Common myeloid progenitor, CD34-positive (primary cell): ENCODE measurements at regions not wholly inside any gene's neighbourhood (a gene's known extent, or its start where the extent isn't known, plus 50 kb on each side); places are given as distances from the start of the nearest gene placed in this dataset.
"Not testable (repeated sequence)": the region's sequence is repeated elsewhere in the genome, so short reads cannot be mapped to it uniquely, and the experiment has no call there.

Experiments used
- CTCF ChIA-PET: fragments of 350-600 bp; sonication (Branson Sonifier 250); formaldehyde crosslinking; loops from one replicate; lab custom pipeline; 2021; ENCODE audit warnings: antibody characterized with exemption; lab: Charles Lee
- POLR2A ChIA-PET: fragments of 350-600 bp; sonication (Branson Sonifier 250); formaldehyde crosslinking; loops from one replicate; lab custom pipeline; 2021; ENCODE audit warnings: antibody characterized with exemption; lab: Charles Lee
- DNase-seq, 3 donors: peaks; one replicate each; pipeline versions ENCODE4 v3.0.0 to v3.0.0-alpha.2; 2013
- H3K27ac ChIP-seq, 2 experiments: 1 replicate in 1 of 2; 2 replicates in 1 of 2; pipeline ENCODE4 v1.7.0; 2013; ENCODE audit warnings: inconsistent platforms in 2 of 2, low read length in 2 of 2, mild to moderate bottlenecking in 2 of 2, low read depth in 1 of 2, moderate library complexity in 1 of 2; ENCODE audit not compliant: severe bottlenecking in 2 of 2, insufficient read depth in 1 of 2, poor library complexity in 1 of 2
- H3K27me3 ChIP-seq, 5 experiments: replicated peaks in 2 of 5; 1 replicate in 3 of 5; 2 replicates in 2 of 5; pipeline versions ENCODE4 v1.6.1 to v1.7.0; 2013; ENCODE audit warnings: low read length in 4 of 5, mild to moderate bottlenecking in 2 of 5, moderate library complexity in 2 of 5, inconsistent platforms in 1 of 5; ENCODE audit not compliant: insufficient read depth in 5 of 5, control insufficient read depth in 4 of 5
- H3K36me3 ChIP-seq, 4 experiments: 1 replicate in 2 of 4; 2 replicates in 2 of 4; pipeline versions ENCODE4 v1.6.1 to v1.7.0; 2013; ENCODE audit warnings: low read length in 3 of 4, control low read depth in 1 of 4, mild to moderate bottlenecking in 1 of 4; ENCODE audit not compliant: control insufficient read depth in 4 of 4, insufficient read depth in 4 of 4
- H3K4me1 ChIP-seq, 4 experiments: 1 replicate in 3 of 4; 2 replicates in 1 of 4; pipeline versions ENCODE4 v1.6.1 to v1.7.1; 2013; ENCODE audit warnings: low read length in 3 of 4, mild to moderate bottlenecking in 3 of 4, control low read depth in 1 of 4, inconsistent platforms in 1 of 4, moderate library complexity in 1 of 4; ENCODE audit not compliant: control insufficient read depth in 4 of 4, insufficient read depth in 4 of 4; ENCODE audit errors: control extremely low read depth in 1 of 4
- H3K4me3 ChIP-seq, 7 experiments: 1 replicate in 4 of 7; 2 replicates in 3 of 7; pipeline versions ENCODE4 v1.5.1 to v1.7.0; 2013; ENCODE audit warnings: mild to moderate bottlenecking in 7 of 7, low read length in 6 of 7, moderate library complexity in 6 of 7, inconsistent platforms in 2 of 7, low read depth in 2 of 7, control low read depth in 1 of 7; ENCODE audit not compliant: insufficient read depth in 4 of 7, control insufficient read depth in 1 of 7; ENCODE audit errors: extremely low read depth in 1 of 7
- H3K9me3 ChIP-seq, 5 experiments: 1 replicate in 4 of 5; 2 replicates in 1 of 5; pipeline versions ENCODE4 v1.6.1 to v1.7.1; 2013; ENCODE audit warnings: low read length in 4 of 5, mild to moderate bottlenecking in 2 of 5, inconsistent platforms in 1 of 5, low read depth in 1 of 5, moderate library complexity in 1 of 5; ENCODE audit not compliant: control insufficient read depth in 4 of 5, insufficient read depth in 2 of 5; ENCODE audit errors: control extremely low read depth in 1 of 5
- WGBS: methylation state at CpG from one replicate; pipeline ENCODE4 v1.1.5; 2013; ENCODE audit not compliant: insufficient coverage; 5-methylcytosine and 5-hydroxymethylcytosine counted together

DNA sequence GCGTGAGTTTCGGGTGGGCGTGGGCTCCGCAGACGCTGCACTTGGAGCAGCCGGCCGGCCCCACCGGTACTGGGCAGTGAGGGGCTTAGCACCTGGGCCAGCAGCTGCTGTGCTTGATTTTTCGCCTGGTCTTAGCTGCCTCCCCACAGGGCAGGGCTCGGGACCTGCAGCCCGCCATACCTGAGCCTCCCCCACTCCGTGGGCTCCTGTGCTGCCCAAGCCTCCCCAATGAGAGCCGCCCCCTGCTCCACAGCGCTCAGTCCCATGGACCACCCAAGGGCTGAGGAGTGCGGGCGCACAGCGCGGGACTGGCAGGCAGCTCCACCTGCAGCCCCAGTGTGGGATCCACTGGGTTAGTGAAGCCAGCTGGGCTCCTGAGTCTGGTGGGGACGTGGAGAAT lies 546.7 kb upstream of the ROBO1 start:
- WGBS = 98% methylated on average over 11 of the region's 19 CpGs
- CTCF ChIA-PET, DNase-seq: not testable (repeated sequence)

DNA sequence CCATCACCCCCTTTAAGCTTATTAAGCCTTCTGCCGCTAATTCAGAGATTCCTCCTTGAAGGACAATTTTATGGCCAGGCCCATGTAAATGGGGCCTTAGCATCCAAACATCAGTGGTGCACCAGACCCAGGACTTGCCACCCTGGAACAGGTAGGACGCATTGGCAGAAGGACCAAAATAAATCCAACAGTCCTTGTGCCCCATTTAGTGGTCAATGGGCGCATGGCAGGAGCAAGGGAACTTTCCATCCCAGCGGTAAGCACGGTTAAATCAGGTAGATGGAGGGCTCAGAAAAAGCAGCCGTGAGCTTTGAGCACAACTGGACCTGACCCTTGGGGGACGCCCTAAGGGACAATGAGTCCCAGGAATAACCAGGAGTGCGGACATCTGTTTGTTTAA lies 540.8 kb upstream of the ROBO1 start:
- POLR2A ChIA-PET = no interaction called here
- WGBS = 75% methylated on average over 8 of the region's 8 CpGs

More for the DNA sequence above, 546.7 kb upstream of the ROBO1 start:
- H3K4me1 ChIP-seq, POLR2A ChIA-PET, H3K27me3 ChIP-seq, H3K36me3 ChIP-seq, H3K27ac ChIP-seq, H3K4me3 ChIP-seq, H3K9me3 ChIP-seq: not testable (repeated sequence)

DNA sequence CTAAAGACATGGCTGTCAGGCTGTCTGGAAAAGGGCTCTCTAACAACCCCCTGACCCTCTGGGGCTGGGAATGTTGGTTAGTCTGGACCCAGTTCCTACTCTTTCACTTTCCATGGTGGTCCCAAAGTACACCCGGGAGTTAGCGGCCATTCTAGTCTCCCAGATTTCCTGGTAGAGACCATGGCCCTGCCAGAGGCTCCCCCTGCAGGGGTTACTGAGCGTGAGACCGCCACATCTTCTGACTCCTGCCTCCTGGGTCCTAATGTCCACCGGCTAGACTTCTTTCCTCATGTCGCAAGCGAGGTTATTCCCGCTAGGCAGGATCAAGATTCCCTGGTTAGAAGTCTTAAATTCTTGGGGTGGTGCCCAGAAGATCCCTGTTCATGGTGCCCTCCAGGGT lies 540.0 kb upstream of the ROBO1 start:
- no peaks in the 10 kb centered on the region for H3K4me1 ChIP-seq
- H3K27me3 ChIP-seq = no peaks in the 10 kb centered on the region
- H3K9me3 ChIP-seq = peaks cover 0 to 2% (median 0%) of the 10 kb centered on the region in 5 experiments
- DNase-seq = no peak
- CTCF ChIA-PET = no interaction called here
- WGBS = 98% methylated on average over 8 of the region's 8 CpGs
- no peak overlapping the region for H3K27ac ChIP-seq
- no peak overlapping the region for H3K4me3 ChIP-seq
- POLR2A ChIA-PET = no interaction called here
- H3K36me3 ChIP-seq = no peaks in the 10 kb centered on the region

More for the DNA sequence above, 540.8 kb upstream of the ROBO1 start:
- H3K9me3 ChIP-seq = peaks cover 0 to 6% (median 0%) of the 10 kb centered on the region in 5 experiments
- H3K27me3 ChIP-seq = no peaks in the 10 kb centered on the region
- no peak overlapping the region for H3K4me3 ChIP-seq
- no peaks in the 10 kb centered on the region for H3K4me1 ChIP-seq
- no peak overlapping the region for H3K27ac ChIP-seq
- no peak for DNase-seq
- H3K36me3 ChIP-seq = no peaks in the 10 kb centered on the region
- CTCF ChIA-PET = no interaction called here

DNA sequence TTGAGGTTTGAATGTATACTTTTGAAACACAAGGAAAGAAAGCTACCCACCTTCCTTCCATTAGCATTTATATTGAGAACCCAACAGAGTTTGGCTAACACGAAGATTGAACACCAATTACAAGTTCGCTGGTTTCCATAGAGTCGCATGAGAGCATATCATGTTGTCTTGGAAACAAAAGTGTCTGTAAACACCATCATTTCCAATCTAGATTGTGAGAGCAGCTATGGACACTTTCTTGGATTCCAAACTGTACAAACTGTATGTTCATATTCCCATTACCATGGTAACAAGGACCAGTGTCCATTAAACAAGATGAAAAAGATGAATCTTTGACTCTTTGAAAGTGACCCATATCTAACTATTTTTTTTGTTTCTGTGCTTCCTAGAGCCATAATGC lies 529.9 kb upstream of the ROBO1 start:
- Histone ChIP-seq H3K27me3 (no peaks in the 10 kb centered on the region), H3K4me3 (no peak overlapping the region), H3K4me1 (no peaks in the 10 kb centered on the region), H3K27ac (no peak overlapping the region), H3K36me3 (no peaks in the 10 kb centered on the region), H3K9me3 (no peaks in the 10 kb centered on the region)
- 93% methylated on average over 3 of the region's 3 CpGs for WGBS
- POLR2A ChIA-PET = no interaction called here
- CTCF ChIA-PET = no interaction called here
- DNase-seq = no peak

DNA sequence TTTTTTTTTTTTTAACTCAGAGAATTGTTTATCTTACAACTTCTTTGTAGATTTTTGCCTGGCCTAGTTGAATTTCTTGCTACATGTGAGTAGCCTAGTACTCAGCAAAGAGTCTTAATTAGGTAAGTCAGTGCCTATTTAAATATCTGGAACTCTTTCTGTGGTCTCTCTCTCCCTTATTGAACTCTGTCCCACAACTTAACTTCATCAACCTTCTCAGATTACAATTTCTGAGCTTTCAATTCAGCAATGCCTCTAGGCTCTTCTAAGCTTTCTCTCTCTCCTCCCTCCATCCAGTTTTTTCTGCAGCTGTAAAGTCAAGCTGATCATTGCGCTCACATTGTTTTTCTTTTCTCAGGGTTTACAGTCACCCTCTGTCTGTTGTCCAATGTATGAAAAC lies 517.6 kb upstream of the ROBO1 start:
- H3K4me3 ChIP-seq = no peak overlapping the region
- no peaks in the 10 kb centered on the region for H3K4me1 ChIP-seq
- WGBS = 90% methylated on average over 1 of the region's 1 CpG
- H3K36me3 ChIP-seq = no peaks in the 10 kb centered on the region
- ChIA-PET POLR2A (no interaction called here), CTCF (no interaction called here)
- no peaks in the 10 kb centered on the region for H3K9me3 ChIP-seq
- no peaks in the 10 kb centered on the region for H3K27me3 ChIP-seq
- no peak for DNase-seq
- H3K27ac ChIP-seq = no peak overlapping the region

DNA sequence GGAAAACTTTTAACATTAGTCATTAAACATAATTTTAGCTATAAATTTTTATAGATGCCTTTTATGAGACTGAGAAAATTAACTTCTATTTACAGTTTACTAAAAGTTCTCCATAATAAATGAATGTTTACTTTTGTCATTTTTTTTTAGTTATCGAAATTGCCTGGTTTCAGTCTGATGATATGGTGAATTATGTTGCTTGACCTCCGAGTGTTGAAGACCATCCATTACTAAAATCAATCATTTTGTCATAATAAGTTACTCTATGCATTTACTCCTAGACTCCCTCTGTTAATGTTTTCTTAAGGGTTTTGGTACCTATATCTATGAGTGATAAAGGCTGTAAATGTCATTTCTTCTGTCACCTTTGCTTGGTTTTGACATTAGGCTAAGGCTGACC lies 516.0 kb upstream of the ROBO1 start:
- ChIA-PET CTCF (no interaction called here), POLR2A (no interaction called here)
- H3K36me3 ChIP-seq = no peaks in the 10 kb centered on the region
- no peaks in the 10 kb centered on the region for H3K4me1 ChIP-seq
- H3K27me3 ChIP-seq = no peaks in the 10 kb centered on the region
- no peak for DNase-seq
- no peak overlapping the region for H3K4me3 ChIP-seq
- H3K9me3 ChIP-seq = no peaks in the 10 kb centered on the region
- H3K27ac ChIP-seq = no peak overlapping the region
- WGBS = no CpG with 5 or more reads among the region's 2 CpGs

DNA sequence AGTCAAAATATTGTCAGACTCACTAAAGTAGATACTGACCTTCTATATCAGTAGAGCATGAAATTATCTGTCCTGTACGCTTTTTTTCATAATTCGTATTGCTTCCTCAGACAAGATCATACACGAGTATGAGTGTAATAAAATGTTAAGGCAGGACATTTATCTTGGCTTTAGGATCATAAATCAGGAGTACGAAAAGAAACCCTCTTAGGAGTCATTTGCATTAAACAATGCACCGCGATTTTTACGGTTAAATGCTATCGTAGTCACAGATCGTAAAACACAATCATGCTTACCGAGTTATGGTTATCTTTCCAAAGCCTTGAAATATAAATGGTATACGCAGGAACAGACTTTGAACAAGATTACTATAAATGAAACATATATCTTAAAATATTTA lies 510.3 kb upstream of the ROBO1 start:
- POLR2A ChIA-PET = no interaction called here
- Histone ChIP-seq H3K27ac (no peak overlapping the region), H3K9me3 (no peaks in the 10 kb centered on the region), H3K4me1 (no peaks in the 10 kb centered on the region), H3K4me3 (no peak overlapping the region), H3K27me3 (no peaks in the 10 kb centered on the region), H3K36me3 (no peaks in the 10 kb centered on the region)
- CTCF ChIA-PET = no interaction called here
- WGBS = 96% methylated on average over 7 of the region's 11 CpGs
- DNase-seq = no peak
